ENCODE measurements at regions not wholly inside any gene's neighbourhood (a gene's known extent, or its start where the extent isn't known, plus 50 kb on each side); places are given as distances from the start of the nearest gene placed in this dataset.

DNA sequence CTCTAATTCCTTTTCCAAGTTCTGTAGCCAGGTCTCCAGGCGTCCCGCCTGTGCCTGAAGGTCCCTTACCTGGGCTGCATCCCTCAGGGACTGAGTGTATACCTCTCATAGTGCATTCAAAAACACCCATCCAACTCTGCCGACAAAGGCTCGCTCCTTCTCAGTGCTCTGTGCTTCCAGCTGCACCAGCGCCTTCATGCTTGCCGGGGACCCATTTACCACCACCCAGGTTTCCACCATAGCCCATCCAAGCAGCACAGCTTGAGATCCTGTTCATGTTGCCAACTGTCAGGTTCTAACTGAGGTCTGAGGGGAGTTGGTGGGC is 794.5 kb downstream of the EFNA5 start:
- no peak overlapping the region for H2AFZ ChIP-seq (ENCODE audit: low read length, unreplicated experiment)
- no peaks in the 10 kb centered on the region for H3K36me3 ChIP-seq (ENCODE audit: insufficient read depth, low read length)
- no peaks in the 10 kb centered on the region for H3K4me1 ChIP-seq (ENCODE audit: control insufficient read depth, insufficient read depth, low read length, unreplicated experiment)
- H3K27ac ChIP-seq (ENCODE audit: low read depth, low read length): no peak overlapping the region
- no peaks in the 10 kb centered on the region for H3K27me3 ChIP-seq (ENCODE audit: insufficient read depth, low read length)
- H3K79me2 ChIP-seq (ENCODE audit: control insufficient read depth, insufficient read depth, low read length, unreplicated experiment): no peaks in the 10 kb centered on the region
- H3K4me3 ChIP-seq (ENCODE audit: low read depth, low read length): no peak overlapping the region

DNA sequence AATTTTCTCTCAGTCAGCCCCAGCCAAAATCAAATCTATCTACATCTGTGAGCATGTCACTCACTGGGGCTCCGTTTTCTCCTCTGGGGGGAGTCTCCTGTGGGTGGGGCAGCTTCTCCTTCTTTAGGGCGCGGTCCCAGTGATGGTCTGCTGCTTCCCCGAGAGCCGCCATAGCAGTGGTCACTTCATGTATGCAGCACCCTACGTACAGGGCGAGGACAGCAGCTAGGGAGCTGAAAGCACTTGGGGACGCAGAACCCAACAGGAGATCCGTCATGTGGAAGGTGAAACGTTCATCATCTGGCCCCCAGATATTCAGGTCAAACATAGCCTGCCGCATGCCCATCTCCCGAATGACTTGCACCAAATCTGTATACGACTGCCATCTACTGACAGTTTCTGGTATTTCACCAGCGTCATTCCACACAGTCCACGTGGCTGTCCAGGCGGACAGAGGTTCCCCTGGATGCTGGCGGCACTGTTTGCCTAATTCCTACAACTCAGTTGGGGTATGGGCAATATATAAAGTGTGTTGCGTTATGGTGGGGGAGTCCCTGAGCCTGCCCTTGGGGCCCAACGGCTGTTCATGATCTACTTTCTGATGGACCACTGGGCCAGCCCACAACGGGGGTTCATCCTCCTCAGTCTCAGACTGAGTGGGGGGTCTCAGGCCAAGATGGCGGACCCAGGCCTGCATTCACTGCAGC is 795.0 kb downstream of the EFNA5 start:
- H2AFZ ChIP-seq (ENCODE audit: low read length, unreplicated experiment): no peak overlapping the region
- no peak overlapping the region for H3K27ac ChIP-seq (ENCODE audit: low read depth, low read length)
- H3K4me1 ChIP-seq (ENCODE audit: control insufficient read depth, insufficient read depth, low read length, unreplicated experiment): no peaks in the 10 kb centered on the region
- H3K79me2 ChIP-seq (ENCODE audit: control insufficient read depth, insufficient read depth, low read length, unreplicated experiment): no peaks in the 10 kb centered on the region
- no peak overlapping the region for H3K4me3 ChIP-seq (ENCODE audit: low read depth, low read length)
- no peaks in the 10 kb centered on the region for H3K27me3 ChIP-seq (ENCODE audit: insufficient read depth, low read length)
- no peaks in the 10 kb centered on the region for H3K36me3 ChIP-seq (ENCODE audit: insufficient read depth, low read length)

DNA sequence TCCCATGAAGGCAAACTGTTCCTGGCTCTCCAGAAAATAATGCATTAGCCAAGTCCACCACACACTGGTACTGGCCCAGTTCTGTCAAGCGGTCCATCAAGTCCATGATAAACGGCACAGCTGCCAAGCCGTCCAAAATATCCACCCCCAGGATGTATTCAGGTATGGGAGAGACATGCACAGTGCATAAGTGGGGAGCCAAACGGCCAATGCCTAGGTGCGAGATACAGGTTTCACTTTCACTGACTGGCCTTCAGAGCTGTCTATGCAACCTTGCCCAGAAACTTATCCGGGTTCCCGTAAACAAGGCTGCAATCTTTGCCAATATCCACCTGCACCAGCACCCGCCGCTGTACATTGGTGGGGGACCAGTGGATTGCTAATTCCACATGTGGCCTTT is 795.8 kb downstream of the EFNA5 start:
- no peaks in the 10 kb centered on the region for H3K4me1 ChIP-seq (ENCODE audit: control insufficient read depth, insufficient read depth, low read length, unreplicated experiment)
- H3K36me3 ChIP-seq (ENCODE audit: insufficient read depth, low read length): no peaks in the 10 kb centered on the region
- no peak overlapping the region for H2AFZ ChIP-seq (ENCODE audit: low read length, unreplicated experiment)
- no peak overlapping the region for H3K27ac ChIP-seq (ENCODE audit: low read depth, low read length)
- no peaks in the 10 kb centered on the region for H3K27me3 ChIP-seq (ENCODE audit: insufficient read depth, low read length)
- no peaks in the 10 kb centered on the region for H3K79me2 ChIP-seq (ENCODE audit: control insufficient read depth, insufficient read depth, low read length, unreplicated experiment)
- H3K4me3 ChIP-seq (ENCODE audit: low read depth, low read length): no peak overlapping the region

DNA sequence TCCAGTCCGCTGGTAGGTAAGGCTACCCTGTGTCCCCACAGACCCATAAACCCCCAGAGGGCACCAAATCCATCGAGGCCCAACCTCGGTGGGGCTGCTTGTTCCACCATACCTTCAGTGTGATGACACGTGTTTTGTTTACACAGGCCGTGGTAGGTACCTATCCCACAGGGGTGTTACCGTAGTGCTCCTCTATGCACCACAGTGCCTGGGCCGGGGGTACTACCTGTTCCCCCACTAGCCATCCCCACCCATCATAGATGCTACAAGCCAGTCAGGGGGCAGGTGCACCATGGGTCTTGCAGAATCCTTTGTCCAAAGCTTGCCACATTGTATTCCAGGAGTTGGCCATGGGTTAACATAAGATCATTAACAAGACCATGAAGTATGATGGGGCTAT is 796.2 kb downstream of the EFNA5 start:
- H3K4me1 ChIP-seq (ENCODE audit: control insufficient read depth, insufficient read depth, low read length, unreplicated experiment): no peaks in the 10 kb centered on the region
- H3K36me3 ChIP-seq (ENCODE audit: insufficient read depth, low read length): no peaks in the 10 kb centered on the region
- no peaks in the 10 kb centered on the region for H3K27me3 ChIP-seq (ENCODE audit: insufficient read depth, low read length)
- no peaks in the 10 kb centered on the region for H3K79me2 ChIP-seq (ENCODE audit: control insufficient read depth, insufficient read depth, low read length, unreplicated experiment)
- H2AFZ ChIP-seq (ENCODE audit: low read length, unreplicated experiment): no peak overlapping the region
- H3K4me3 ChIP-seq (ENCODE audit: low read depth, low read length): no peak overlapping the region
- no peak overlapping the region for H3K27ac ChIP-seq (ENCODE audit: low read depth, low read length)

DNA sequence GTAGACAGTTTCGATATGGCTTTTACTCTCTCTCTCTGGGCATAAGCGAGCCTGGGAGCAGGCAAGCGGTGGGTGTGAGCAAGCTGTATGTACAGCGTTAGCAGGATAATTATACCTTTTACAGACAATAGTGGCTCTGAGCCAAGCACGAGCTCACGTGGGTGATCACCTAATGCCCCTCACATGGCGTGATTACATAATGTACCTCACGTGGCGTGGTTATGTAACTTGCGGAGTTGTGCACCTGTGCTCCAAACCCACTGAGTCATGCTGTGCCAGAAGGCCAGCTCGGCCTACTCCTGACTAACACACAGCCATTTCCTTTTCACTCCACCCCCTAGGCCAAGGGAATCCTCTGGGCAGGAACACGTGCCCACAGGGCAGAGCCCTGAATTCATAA is 797.2 kb downstream of the EFNA5 start:
- H3K27me3 ChIP-seq (ENCODE audit: insufficient read depth, low read length): no peaks in the 10 kb centered on the region
- no peak overlapping the region for H3K4me3 ChIP-seq (ENCODE audit: low read depth, low read length)
- H3K36me3 ChIP-seq (ENCODE audit: insufficient read depth, low read length): no peaks in the 10 kb centered on the region
- no peaks in the 10 kb centered on the region for H3K79me2 ChIP-seq (ENCODE audit: control insufficient read depth, insufficient read depth, low read length, unreplicated experiment)
- H2AFZ ChIP-seq (ENCODE audit: low read length, unreplicated experiment): no peak overlapping the region
- H3K27ac ChIP-seq (ENCODE audit: low read depth, low read length): no peak overlapping the region
- no peaks in the 10 kb centered on the region for H3K4me1 ChIP-seq (ENCODE audit: control insufficient read depth, insufficient read depth, low read length, unreplicated experiment)

DNA sequence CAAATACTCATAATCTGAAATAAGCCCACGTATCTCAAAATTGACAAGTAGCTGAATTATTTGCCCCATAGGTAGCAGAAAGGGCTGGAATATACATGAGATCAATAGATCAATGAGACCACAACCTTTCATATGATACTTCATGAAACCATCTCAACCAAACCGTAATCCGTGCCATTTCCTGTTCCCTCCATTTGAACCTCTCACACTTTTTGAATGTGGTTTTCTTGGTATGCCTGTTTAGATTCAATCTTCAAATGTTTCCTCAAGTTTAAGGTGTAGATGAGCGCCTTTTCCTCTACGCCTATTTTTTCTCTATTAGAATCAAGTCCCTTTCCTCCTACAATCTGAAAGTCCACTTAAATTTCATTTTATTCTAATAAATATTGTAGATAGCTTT is 805.5 kb downstream of the EFNA5 start:
- Histone ChIP-seq H3K4me3 (ENCODE audit: low read depth, low read length) (no peak overlapping the region), H3K27me3 (ENCODE audit: insufficient read depth, low read length) (no peaks in the 10 kb centered on the region), H2AFZ (ENCODE audit: low read length, unreplicated experiment) (no peak overlapping the region), H3K4me1 (ENCODE audit: control insufficient read depth, insufficient read depth, low read length, unreplicated experiment) (peaks cover 8% of the 10 kb centered on the region), H3K79me2 (ENCODE audit: control insufficient read depth, insufficient read depth, low read length, unreplicated experiment) (no peaks in the 10 kb centered on the region), H3K36me3 (ENCODE audit: insufficient read depth, low read length) (no peaks in the 10 kb centered on the region), H3K27ac (ENCODE audit: low read depth, low read length) (no peak overlapping the region)

DNA sequence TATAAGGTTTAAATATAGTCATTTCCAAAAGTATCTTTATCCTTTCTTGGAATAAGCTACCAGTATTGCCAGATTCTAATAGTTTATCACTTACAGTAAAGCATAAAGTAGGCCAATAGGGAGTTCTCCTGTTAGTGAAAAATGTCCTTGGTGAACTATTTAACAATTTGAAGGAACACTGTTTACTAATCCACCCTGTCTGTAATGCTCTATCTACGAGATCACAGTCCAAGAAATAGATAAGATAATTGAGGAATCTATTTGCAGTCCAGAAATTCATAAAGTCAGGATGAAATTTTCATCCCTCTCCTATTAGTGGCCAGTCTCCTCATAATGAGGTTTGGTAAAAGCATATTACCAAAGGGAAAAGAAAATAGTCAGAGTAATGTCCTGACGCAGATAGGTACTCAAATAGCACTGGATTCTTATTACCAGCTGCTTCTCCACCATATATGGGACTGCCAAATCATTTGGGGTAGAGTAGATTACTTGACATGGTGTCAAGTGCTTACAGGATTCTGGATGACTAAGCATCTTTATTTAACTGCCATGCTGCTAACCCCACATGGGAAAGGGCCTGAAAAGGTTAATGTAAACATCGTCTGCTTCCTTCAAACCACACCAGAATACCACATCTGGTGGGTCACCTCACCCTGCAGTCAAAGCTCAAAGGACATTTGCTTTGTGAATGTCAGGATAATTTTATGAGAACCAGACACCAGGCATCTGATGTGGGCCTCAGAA is 808.1 kb downstream of the EFNA5 start:
- Histone ChIP-seq H3K79me2 (ENCODE audit: control insufficient read depth, insufficient read depth, low read length, unreplicated experiment) (no peaks in the 10 kb centered on the region), H3K4me1 (ENCODE audit: control insufficient read depth, insufficient read depth, low read length, unreplicated experiment) (peaks cover 8% of the 10 kb centered on the region), H3K27me3 (ENCODE audit: insufficient read depth, low read length) (no peaks in the 10 kb centered on the region), H3K4me3 (ENCODE audit: low read depth, low read length) (no peak overlapping the region), H3K36me3 (ENCODE audit: insufficient read depth, low read length) (no peaks in the 10 kb centered on the region), H2AFZ (ENCODE audit: low read length, unreplicated experiment) (no peak overlapping the region), H3K27ac (ENCODE audit: low read depth, low read length) (no peak overlapping the region)

DNA sequence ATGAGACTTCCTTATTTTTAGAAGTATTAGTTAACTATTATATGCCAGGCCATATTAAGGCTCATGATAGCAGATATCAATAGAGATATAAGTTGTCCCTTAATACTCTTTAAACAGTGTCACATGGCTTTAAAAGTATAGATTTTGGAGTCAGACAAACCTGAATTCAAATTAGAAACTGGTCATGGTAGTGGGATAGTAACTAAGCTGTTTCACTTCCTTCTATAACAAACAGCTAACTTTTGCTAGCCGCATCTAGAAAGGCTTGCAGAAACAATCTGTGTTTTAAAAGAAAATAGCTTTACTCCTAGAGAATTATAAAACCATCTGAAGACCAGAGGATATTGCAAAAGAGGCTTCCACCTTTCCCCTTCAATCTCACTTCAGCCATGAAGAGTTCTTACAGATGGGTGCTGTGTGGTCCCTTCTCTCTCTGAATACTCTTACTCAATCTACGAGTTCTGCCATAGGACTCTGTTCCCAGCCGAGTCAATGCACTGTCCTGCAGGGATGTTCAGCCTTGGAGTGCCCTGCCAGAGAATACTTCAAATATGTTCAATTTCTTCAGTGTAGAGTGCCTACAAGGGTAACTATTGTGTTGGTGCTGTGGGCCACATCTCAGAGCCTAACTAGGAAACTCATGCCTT is 810.2 kb downstream of the EFNA5 start:
- no peaks in the 10 kb centered on the region for H3K27me3 ChIP-seq (ENCODE audit: insufficient read depth, low read length)
- no peak overlapping the region for H2AFZ ChIP-seq (ENCODE audit: low read length, unreplicated experiment)
- no peak overlapping the region for H3K27ac ChIP-seq (ENCODE audit: low read depth, low read length)
- peaks cover 8% of the 10 kb centered on the region for H3K4me1 ChIP-seq (ENCODE audit: control insufficient read depth, insufficient read depth, low read length, unreplicated experiment)
- no peaks in the 10 kb centered on the region for H3K36me3 ChIP-seq (ENCODE audit: insufficient read depth, low read length)
- H3K79me2 ChIP-seq (ENCODE audit: control insufficient read depth, insufficient read depth, low read length, unreplicated experiment): no peaks in the 10 kb centered on the region
- no peak overlapping the region for H3K4me3 ChIP-seq (ENCODE audit: low read depth, low read length)

DNA sequence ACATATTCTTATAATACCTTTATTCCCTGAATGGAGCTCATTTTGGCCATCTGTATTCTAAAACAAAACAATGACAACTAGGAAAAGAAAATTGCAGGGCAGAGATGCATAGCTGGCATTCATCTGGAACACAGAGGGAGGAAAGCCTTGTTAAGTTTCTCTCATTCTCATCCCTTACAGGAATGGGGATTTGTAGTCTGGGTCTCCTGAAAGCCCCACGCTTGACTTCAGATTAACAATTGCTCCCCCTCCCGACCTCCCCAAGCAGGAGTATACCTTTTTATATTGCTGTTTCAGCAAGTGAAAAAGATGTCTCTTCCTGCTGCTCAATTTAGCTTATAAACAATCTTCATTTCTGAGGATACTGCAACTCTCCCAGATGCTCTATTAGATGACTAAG is 812.1 kb downstream of the EFNA5 start:
- Histone ChIP-seq H3K4me3 (ENCODE audit: low read depth, low read length) (no peak overlapping the region), H3K27me3 (ENCODE audit: insufficient read depth, low read length) (no peaks in the 10 kb centered on the region), H2AFZ (ENCODE audit: low read length, unreplicated experiment) (no peak overlapping the region), H3K79me2 (ENCODE audit: control insufficient read depth, insufficient read depth, low read length, unreplicated experiment) (no peaks in the 10 kb centered on the region), H3K27ac (ENCODE audit: low read depth, low read length) (no peak overlapping the region), H3K36me3 (ENCODE audit: insufficient read depth, low read length) (no peaks in the 10 kb centered on the region), H3K4me1 (ENCODE audit: control insufficient read depth, insufficient read depth, low read length, unreplicated experiment) (peaks cover 8% of the 10 kb centered on the region)

DNA sequence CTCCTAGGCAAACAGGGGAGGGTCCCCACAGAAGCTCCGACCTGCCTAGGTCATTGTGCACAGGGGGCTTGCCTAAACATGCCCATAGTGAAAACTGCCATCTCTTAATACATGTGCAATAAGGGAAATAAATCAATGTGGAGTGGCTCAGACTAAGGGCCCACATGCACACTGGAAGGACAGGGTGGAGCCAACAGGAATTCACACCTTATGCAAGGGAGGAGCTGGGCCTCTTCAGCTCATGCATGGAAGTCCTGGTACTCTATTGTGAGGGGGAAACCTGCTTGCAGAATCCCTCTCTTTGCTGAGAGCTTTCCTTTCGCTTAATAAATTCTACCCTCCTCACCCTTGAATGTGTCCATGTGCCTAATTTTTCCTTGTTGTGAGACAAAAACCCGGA is 815.8 kb downstream of the EFNA5 start:
- no peak overlapping the region for H3K4me3 ChIP-seq (ENCODE audit: low read depth, low read length)
- no peaks in the 10 kb centered on the region for H3K79me2 ChIP-seq (ENCODE audit: control insufficient read depth, insufficient read depth, low read length, unreplicated experiment)
- no peaks in the 10 kb centered on the region for H3K4me1 ChIP-seq (ENCODE audit: control insufficient read depth, insufficient read depth, low read length, unreplicated experiment)
- H3K36me3 ChIP-seq (ENCODE audit: insufficient read depth, low read length): no peaks in the 10 kb centered on the region
- no peak overlapping the region for H2AFZ ChIP-seq (ENCODE audit: low read length, unreplicated experiment)
- H3K27me3 ChIP-seq (ENCODE audit: insufficient read depth, low read length): no peaks in the 10 kb centered on the region
- no peak overlapping the region for H3K27ac ChIP-seq (ENCODE audit: low read depth, low read length)

Measured in ACC112 (cell line).